Esophagus squamous epithelium (tissue), 5 donors: ENCODE measurements at regions not wholly inside any gene's neighbourhood (a gene's known extent, or its start where the extent isn't known, plus 50 kb on each side); places are given as distances from the start of the nearest gene placed in this dataset.

Experiments
- DNase-seq: peaks from one replicate; lab custom pipeline; 2025; lab: John Stamatoyannopoulos, UW
- H3K27ac ChIP-seq, 4 donors: fragments of 200-600 bp; sonication (generic); one replicate each; pipeline ENCODE4 v1.5.1; 2016 to 2019; ENCODE audit warnings: mild to moderate bottlenecking in 1 of 4
- H3K27me3 ChIP-seq, 4 donors: fragments of 200-600 bp; sonication (generic); 1 replicate in 3 of 4; 2 replicates in 1 of 4; pipeline versions ENCODE4 v1.5.1 to v1.6.0; 2017 to 2021; ENCODE audit warnings: antibody characterized with exemption in 1 of 4
- H3K36me3 ChIP-seq, 3 donors: fragments of 200-600 bp; sonication (generic); one replicate each; pipeline ENCODE4 v1.5.1; 2016 to 2019
- H3K4me1 ChIP-seq, 3 donors: fragments of 200-600 bp; sonication (generic); one replicate each; pipeline ENCODE4 v1.5.1; 2017 to 2019
- H3K4me3 ChIP-seq, 4 donors: fragments of 200-600 bp; sonication (generic); 1 replicate in 3 of 4; 2 replicates in 1 of 4; pipeline ENCODE4 v1.5.1; 2016 to 2019; ENCODE audit warnings: mild to moderate bottlenecking in 2 of 4, moderate library complexity in 1 of 4
- H3K9me3 ChIP-seq, 3 donors: fragments of 200-600 bp; sonication (generic); one replicate each; pipeline ENCODE4 v1.5.1; 2016 to 2019
- CTCF ChIP-seq, 6 experiments: fragments of 450-650 bp in 4 of 6; fragments of 200-600 bp in 2 of 6; sonication (generic) in 2 of 6; IDR thresholded peaks; one replicate each; pipeline ENCODE4 v1.5.1; 2016 to 2019; ENCODE audit warnings: antibody characterized with exemption in 6 of 6, mild to moderate bottlenecking in 4 of 6, moderate library complexity in 4 of 6
- POLR2A ChIP-seq, 4 donors: fragments of 450-650 bp; IDR thresholded peaks; one replicate each; pipeline ENCODE4 v1.6.1; 2017; ENCODE audit warnings: antibody characterized with exemption in 4 of 4, mild to moderate bottlenecking in 4 of 4, moderate library complexity in 3 of 4
- WGBS, 2 donors: methylation state at CpG; one replicate each; pipeline ENCODE4 v1.1.5; 2018; 5-methylcytosine and 5-hydroxymethylcytosine counted together
- intact Hi-C: fragments of 100-400 bp; cut with DNase I; formaldehyde crosslinking; loops from one replicate; pipeline ENCODE4 v1.15.0; 2022
- donor health status: DM: yes; HTN: yes; CAD: no.

- TF ChIP-seq POLR2A (IDR thresholded peaks at IDR 0.05) (no peak), CTCF (IDR thresholded peaks at IDR 0.05) (no peak)
- Histone ChIP-seq H3K4me3 (no peak overlapping the region), H3K36me3 (no peaks in the 10 kb centered on the region), H3K4me1 (no peaks in the 10 kb centered on the region), H3K9me3 (no peaks in the 10 kb centered on the region), H3K27ac (no peak overlapping the region), H3K27me3 (no peaks in the 10 kb centered on the region)
- no peak for DNase-seq
- intact Hi-C loops, result no loop called here
- 42 to 52% methylated on average over 4 of the region's 4 CpGs for WGBS, 2 donors
Measured at GRCh38 chr3:145865399-145866018, 295.5 kb downstream of the PLOD2 start.

GRCh38 chr3:145869958-145870357 is 291.0 kb downstream of the PLOD2 start:
- no peak overlapping the region for H3K27ac ChIP-seq
- H3K4me1 ChIP-seq, result no peaks in the 10 kb centered on the region
- no peak for TF ChIP-seq POLR2A (IDR thresholded peaks at IDR 0.05)
- TF ChIP-seq CTCF (IDR thresholded peaks at IDR 0.05), result no peak
- 38 to 100% methylated on average over 1 of the region's 1 CpG for WGBS, 2 donors
- H3K36me3 ChIP-seq, result no peaks in the 10 kb centered on the region
- no peak for DNase-seq
- no peak overlapping the region for H3K4me3 ChIP-seq
- H3K9me3 ChIP-seq, result no peaks in the 10 kb centered on the region
- intact Hi-C loops, result no loop called here
- H3K27me3 ChIP-seq, result no peaks in the 10 kb centered on the region

GRCh38 chr3:145882436-145882835 is 278.5 kb downstream of the PLOD2 start:
- TF ChIP-seq POLR2A (IDR thresholded peaks at IDR 0.05), result no peak
- TF ChIP-seq CTCF (IDR thresholded peaks at IDR 0.05), result no peak
- peaks cover 0 to 6% (median 0%) of the 10 kb centered on the region in 4 donors for H3K27me3 ChIP-seq
- intact Hi-C loops, result no loop called here
- no peak overlapping the region for H3K27ac ChIP-seq
- no peaks in the 10 kb centered on the region for H3K36me3 ChIP-seq
- 42 to 67% methylated on average over 2 of the region's 2 CpGs for WGBS, 2 donors
- no peak overlapping the region for H3K4me3 ChIP-seq
- H3K4me1 ChIP-seq, result no peaks in the 10 kb centered on the region
- no peak for DNase-seq
- H3K9me3 ChIP-seq, result no peaks in the 10 kb centered on the region

GRCh38 chr3:145889730-145890129 is 271.3 kb downstream of the PLOD2 start:
- intact Hi-C loops, result no loop called here
- no peaks in the 10 kb centered on the region for H3K4me1 ChIP-seq
- no peaks in the 10 kb centered on the region for H3K9me3 ChIP-seq
- H3K27ac ChIP-seq, result no peak overlapping the region
- 68 to 71% methylated on average over 2 of the region's 2 CpGs for WGBS, 2 donors
- no peak overlapping the region for H3K4me3 ChIP-seq
- no peak for DNase-seq
- TF ChIP-seq CTCF (IDR thresholded peaks at IDR 0.05) (no peak), POLR2A (IDR thresholded peaks at IDR 0.05) (no peak)
- no peaks in the 10 kb centered on the region for H3K36me3 ChIP-seq
- peaks cover 0 to 42% (median 0%) of the 10 kb centered on the region in 4 donors for H3K27me3 ChIP-seq

GRCh38 chr3:145892869-145893268 is 268.1 kb downstream of the PLOD2 start:
- Histone ChIP-seq H3K27ac (no peak overlapping the region), H3K27me3 (peaks cover 0 to 47% (median 0%) of the 10 kb centered on the region in 4 donors), H3K4me1 (peaks cover 0 to 14% (median 2%) of the 10 kb centered on the region in 3 donors), H3K4me3 (no peak overlapping the region), H3K9me3 (no peaks in the 10 kb centered on the region), H3K36me3 (no peaks in the 10 kb centered on the region)
- 56 to 75% methylated on average over 3 of the region's 3 CpGs for WGBS, 2 donors
- no peak for DNase-seq
- TF ChIP-seq POLR2A (IDR thresholded peaks at IDR 0.05), result no peak
- TF ChIP-seq CTCF (IDR thresholded peaks at IDR 0.05), result no peak
- intact Hi-C loops, result no loop called here
